ENCODE measurements at regions not wholly inside any gene's neighbourhood (a gene's known extent, or its start where the extent isn't known, plus 50 kb on each side); places are given as distances from the start of the nearest gene placed in this dataset.

- CTCF ChIA-PET (ENCODE audit: low intra/inter-chr PET ratio, low total read pairs) = no interaction called here
- no peaks in the 10 kb centered on the region for H4K20me1 ChIP-seq (ENCODE audit: insufficient read depth, low read length)
- no peak for DNase-seq (ENCODE audit: low spot score)
- no peaks in the 10 kb centered on the region for H3K79me2 ChIP-seq (ENCODE audit: insufficient read depth, low read length)
- TF ChIP-seq THAP11 (CRISPR knock-in tag; IDR thresholded peaks at IDR 0.05) (no peak), RBFOX2 (IDR thresholded peaks at IDR 0.05; ENCODE audit: low read depth, low read length) (no peak), CBX5 (CRISPR knock-in tag; IDR thresholded peaks at IDR 0.05; ENCODE audit: borderline replicate concordance) (no peak), RAD21 (CRISPR knock-in tag; IDR thresholded peaks at IDR 0.05) (no peak)
- H3K4me1 ChIP-seq (ENCODE audit: insufficient read depth, low read length) = peaks cover 12% of the 10 kb centered on the region
- no peaks in the 10 kb centered on the region for H3K36me3 ChIP-seq (replicated peaks in 1 of 2; ENCODE audit: control insufficient read depth in 1 of 2, insufficient read depth in 2 of 2, low read length in 2 of 2)
- H3K4me2 ChIP-seq (ENCODE audit: low read depth, low read length) = no peak overlapping the region
- H3K27me3 ChIP-seq (ENCODE audit: control insufficient read depth in 1 of 2, insufficient read depth in 2 of 2, low read length in 2 of 2) = no peaks in the 10 kb centered on the region
- POLR2A ChIA-PET = no interaction called here
- no peaks in the 10 kb centered on the region for H3K9me3 ChIP-seq (ENCODE audit: low read length)
- ATAC-seq = no peak
- H3K27ac ChIP-seq (ENCODE audit: extremely low read length, insufficient read depth, low read length) = no peak overlapping the region
- H2AFZ ChIP-seq (ENCODE audit: low read length) = no peak overlapping the region
- no peak overlapping the region for H3K9ac ChIP-seq (ENCODE audit: insufficient read depth, low read depth, low read length)
- 95% methylated on average over 2 of the region's 2 CpGs for WGBS (ENCODE audit: low lambda C conversion rate)
- in situ Hi-C loops (cut with HindIII; ENCODE audit: extremely low pct_ligation_motif_present, low pct_unique_long_range_greater_than_20kb) (no loop called here), intact Hi-C loops (cut with micrococcal nuclease; ENCODE audit: unreplicated experiment) (no loop called here)
- BruUV-seq (replicated peaks) = no TSS peak
- H3K4me3 ChIP-seq (replicated peaks in 1 of 3; ENCODE audit: insufficient read depth in 1 of 3, low read depth in 2 of 3, low read length in 3 of 3) = no peak overlapping the region
- no peak for FAIRE-seq
Observed at GRCh38 chr6:15152700-15153099, 93.2 kb upstream of the JARID2 start.

GRCh38 chr6:15153191-15153590 lies 92.7 kb upstream of the JARID2 start:
- ChIA-PET CTCF (ENCODE audit: low intra/inter-chr PET ratio, low total read pairs) (no interaction called here), POLR2A (no interaction called here)
- no peaks in the 10 kb centered on the region for H3K9me3 ChIP-seq (ENCODE audit: low read length)
- H3K79me2 ChIP-seq (ENCODE audit: insufficient read depth, low read length) = no peaks in the 10 kb centered on the region
- BruUV-seq (replicated peaks) = no TSS peak
- H3K27ac ChIP-seq (ENCODE audit: extremely low read length, insufficient read depth, low read length) = no peak overlapping the region
- FAIRE-seq (no peak), ATAC-seq (no peak), DNase-seq (ENCODE audit: low spot score) (no peak)
- no peak overlapping the region for H3K4me2 ChIP-seq (ENCODE audit: low read depth, low read length)
- in situ Hi-C loops (cut with HindIII; ENCODE audit: extremely low pct_ligation_motif_present, low pct_unique_long_range_greater_than_20kb) = no loop called here
- H3K4me3 ChIP-seq (replicated peaks in 1 of 3; ENCODE audit: insufficient read depth in 1 of 3, low read depth in 2 of 3, low read length in 3 of 3) = no peak overlapping the region
- no peaks in the 10 kb centered on the region for H4K20me1 ChIP-seq (ENCODE audit: insufficient read depth, low read length)
- no peaks in the 10 kb centered on the region for H3K27me3 ChIP-seq (ENCODE audit: control insufficient read depth in 1 of 2, insufficient read depth in 2 of 2, low read length in 2 of 2)
- TF ChIP-seq TGIF2 (CRISPR knock-in tag; IDR thresholded peaks at IDR 0.05) (no peak), SRSF1 (optimal IDR thresholded peaks at IDR 0.05; ENCODE audit: low read depth, low read length) (no peak), STAG1 (CRISPR knock-in tag; IDR thresholded peaks at IDR 0.05) (no peak), SMYD3 (CRISPR knock-in tag; IDR thresholded peaks at IDR 0.05) (no peak), REL (CRISPR knock-in tag; conservative IDR thresholded peaks at IDR 0.05) (no peak), ZNF589 (CRISPR knock-in tag; conservative IDR thresholded peaks at IDR 0.05) (no peak)
- H3K9ac ChIP-seq (ENCODE audit: insufficient read depth, low read depth, low read length) = no peak overlapping the region
- intact Hi-C loops (cut with micrococcal nuclease; ENCODE audit: unreplicated experiment) = no loop called here
- peaks cover 8% of the 10 kb centered on the region for H3K4me1 ChIP-seq (ENCODE audit: insufficient read depth, low read length)
- H3K36me3 ChIP-seq (replicated peaks in 1 of 2; ENCODE audit: control insufficient read depth in 1 of 2, insufficient read depth in 2 of 2, low read length in 2 of 2) = no peaks in the 10 kb centered on the region
- 54% methylated on average over 7 of the region's 7 CpGs for WGBS (ENCODE audit: low lambda C conversion rate)
- no peak overlapping the region for H2AFZ ChIP-seq (ENCODE audit: low read length)

Data from HepG2 (cell line).